GM12878 (cell line): ENCODE measurements at regions not wholly inside any gene's neighbourhood (a gene's known extent, or its start where the extent isn't known, plus 50 kb on each side); places are given as distances from the start of the nearest gene placed in this dataset.

Source experiments
- ATAC-seq: fragments of 200-7000 bp; cut with Tn5 transposase; 3 replicates; pipeline ENCODE4 v1.9.1; 2020; ENCODE audit warnings: mild to moderate bottlenecking, moderate library complexity
- BruUV-seq: library from RNA; stranded (reverse); fragments of 400-500 nt; replicated peaks from 2 replicates; lab custom pipeline; 2021; lab: Mats Ljungman, UMichigan
- CTCF ChIA-PET: fragments of 300-600 bp; sonication (Branson Sonifier 250); formaldehyde crosslinking; extraction: SDS; loops from one replicate; lab custom pipeline; 2021; ENCODE audit warnings: inconsistent platforms; lab: Yijun Ruan, JAX
- POLR2A ChIA-PET: fragments of 350-600 bp; formaldehyde crosslinking; extraction: SDS; loops from one replicate; lab custom pipeline; 2021; ENCODE audit warnings: inconsistent platforms; lab: Charles Lee
- RAD21 ChIA-PET: fragments of 300-600 bp; sonication (Branson Sonifier 250); formaldehyde crosslinking; loops from one replicate; lab custom pipeline; 2023; ENCODE audit warnings: antibody characterized with exemption; ENCODE audit not compliant: unreplicated experiment; lab: Charles Lee
- SMC1A ChIA-PET: fragments of 300-600 bp; sonication (Branson Sonifier 250); formaldehyde crosslinking; loops from one replicate; lab custom pipeline; 2023; ENCODE audit not compliant: unreplicated experiment, uncharacterized antibody; lab: Charles Lee
- DNase-seq: peaks from one replicate; pipeline ENCODE4 v3.0.0-alpha.2; 2011; ENCODE audit warnings: low read depth, low spot score
- FAIRE-seq: peaks from 3 replicates; lab custom pipeline; 2011; peaks lifted over from hg19 to GRCh38; lab: Jason Lieb, UNC
- H2AFZ ChIP-seq: 2 replicates; pipeline ENCODE4 v1.6.0; 2011; ENCODE audit warnings: low read depth, low read length, control low read depth; ENCODE audit not compliant: control insufficient read depth
- H3K27ac ChIP-seq: 2 replicates; pipeline ENCODE4 v1.5.1; 2011; ENCODE audit warnings: control low read depth; ENCODE audit not compliant: control insufficient read depth, insufficient read depth
- H3K27me3 ChIP-seq, 2 experiments: replicated peaks in 1 of 2; 2 replicates each; pipeline versions ENCODE4 v1.6.0 to v1.6.1; 2011; ENCODE audit warnings: low read length in 1 of 2; ENCODE audit not compliant: control insufficient read depth in 2 of 2, insufficient read depth in 2 of 2
- H3K36me3 ChIP-seq, 2 experiments: 2 replicates each; pipeline ENCODE4 v1.5.1; 2011; ENCODE audit warnings: low read length in 1 of 2; ENCODE audit not compliant: control insufficient read depth in 2 of 2, insufficient read depth in 2 of 2
- H3K4me1 ChIP-seq: 2 replicates; pipeline ENCODE4 v1.6.1; 2011; ENCODE audit warnings: mild to moderate bottlenecking, low read length, moderate library complexity, mixed read lengths; ENCODE audit not compliant: control insufficient read depth, insufficient read depth
- H3K4me2 ChIP-seq: 2 replicates; pipeline ENCODE4 v1.6.0; 2011; ENCODE audit warnings: control low read depth; ENCODE audit not compliant: control insufficient read depth, insufficient read depth
- H3K4me3 ChIP-seq: fragments of 200-600 bp; sonication (generic); 2 replicates; pipeline ENCODE4 v1.5.1; 2016
- H3K79me2 ChIP-seq: 2 replicates; pipeline ENCODE4 v1.6.0; 2011; ENCODE audit warnings: low read length; ENCODE audit not compliant: control insufficient read depth, insufficient read depth
- H3K9ac ChIP-seq: 2 replicates; pipeline ENCODE4 v1.8.0; 2011; ENCODE audit warnings: low read length, control low read depth, mixed read lengths; ENCODE audit not compliant: control insufficient read depth, insufficient read depth
- H3K9me3 ChIP-seq: replicated peaks from 3 replicates; pipeline ENCODE4 v1.5.1; 2011; ENCODE audit warnings: mild to moderate bottlenecking, low read length; ENCODE audit not compliant: control insufficient read depth, insufficient read depth
- H4K20me1 ChIP-seq: 2 replicates; pipeline ENCODE4 v1.6.0; 2011; ENCODE audit not compliant: control insufficient read depth, insufficient read depth
- BCL11A ChIP-seq: IDR thresholded peaks from 2 replicates; pipeline ENCODE4 v1.6.1; 2011; ENCODE audit warnings: low read depth, low read length
- BHLHE40 ChIP-seq, 2 experiments: fragments of 450-650 bp in 1 of 2; IDR thresholded peaks; 2 replicates each; pipeline ENCODE4 v1.6.1; 2011 to 2017; ENCODE audit warnings: low read depth in 2 of 2, borderline replicate concordance in 1 of 2, improper control_type of control experiment in 1 of 2, low read length in 1 of 2, mild to moderate bottlenecking in 1 of 2
- IRF4 ChIP-seq: IDR thresholded peaks from 2 replicates; pipeline ENCODE4 v1.6.1; 2011; ENCODE audit warnings: low read depth, low read length
- NRF1 ChIP-seq: conservative IDR thresholded peaks from 2 replicates; pipeline ENCODE4 v1.6.1; 2011; ENCODE audit warnings: mild to moderate bottlenecking, low read depth, low read length, improper control_type of control experiment
- SMARCA5 ChIP-seq: fragments of 450-650 bp; IDR thresholded peaks from 2 replicates; pipeline ENCODE4 v1.6.1; 2017; ENCODE audit warnings: mild to moderate bottlenecking
- SUPT20H ChIP-seq: IDR thresholded peaks from 2 replicates; pipeline ENCODE4 v1.6.1; 2011; ENCODE audit warnings: low read depth, mild to moderate bottlenecking, low read length, moderate library complexity, borderline replicate concordance; ENCODE audit not compliant: control insufficient read depth
- TAF1 ChIP-seq: IDR thresholded peaks from 2 replicates; pipeline ENCODE4 v1.6.1; 2011; ENCODE audit warnings: mild to moderate bottlenecking, low read depth, low read length, borderline replicate concordance
- WGBS: methylation state at CpG from one replicate; pipeline ENCODE4 v1.1.6; 2016; ENCODE audit warnings: low lambda C conversion rate; ENCODE audit not compliant: insufficient replicate concordance, insufficient coverage; ENCODE audit errors: missing lambda C conversion rate; 5-methylcytosine and 5-hydroxymethylcytosine counted together
- in situ Hi-C: fragments of 300-500 bp; cut with MboI; formaldehyde crosslinking; loops from 9 replicates; pipeline ENCODE4 v1.14.3; 2018; ENCODE audit warnings: mixed read lengths
- intact Hi-C: fragments of 100-400 bp; cut with micrococcal nuclease; formaldehyde crosslinking; loops from one replicate; pipeline ENCODE4 v1.14.2; 2022; ENCODE audit not compliant: unreplicated experiment
- TF ChIP-seq, protein P1 (sequence below): fragments of 450-650 bp; IDR thresholded peaks from 2 replicates; pipeline ENCODE4 v1.6.1; 2017; ENCODE audit warnings: mild to moderate bottlenecking
- TF ChIP-seq, protein P2 (sequence below): fragments of 450-650 bp; formaldehyde crosslinking; IDR thresholded peaks from 2 replicates; pipeline ENCODE4 v1.4.0; 2022; ENCODE audit warnings: mild to moderate bottlenecking, moderate library complexity
- TF ChIP-seq, protein P3 (sequence below): fragments of 450-650 bp; IDR thresholded peaks from 2 replicates; pipeline ENCODE4 v1.6.1; 2018; ENCODE audit warnings: mild to moderate bottlenecking, low read depth, moderate library complexity; ENCODE audit not compliant: partially characterized antibody

DNA sequence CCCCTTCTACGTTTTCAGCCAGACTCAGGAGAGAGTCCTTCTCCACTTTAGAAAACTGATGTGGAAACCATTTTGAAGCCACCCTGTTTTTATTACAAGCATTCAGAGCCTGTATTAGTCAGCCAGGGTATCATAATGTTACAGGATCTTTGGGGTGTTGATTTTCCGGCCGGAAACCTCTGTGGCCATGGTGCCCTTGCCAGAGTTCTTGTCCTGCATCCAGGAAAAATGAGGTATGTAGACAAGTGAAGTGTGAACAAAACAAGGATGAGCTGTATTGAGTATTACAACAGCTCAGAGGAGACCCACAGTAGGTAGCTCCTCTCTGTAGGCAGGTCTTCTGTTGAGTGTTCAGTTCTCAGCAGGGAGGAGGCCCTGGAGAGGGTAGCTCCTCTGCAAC lies 241.0 kb upstream of the COPS8 start (continued):
- TF ChIP-seq BHLHE40 (IDR thresholded peaks at IDR 0.05; ENCODE audit: borderline replicate concordance in 1 of 2, low read depth in 2 of 2, low read length in 1 of 2): no peak
- no peak for TF ChIP-seq IRF4
- TF ChIP-seq, protein P1, sequence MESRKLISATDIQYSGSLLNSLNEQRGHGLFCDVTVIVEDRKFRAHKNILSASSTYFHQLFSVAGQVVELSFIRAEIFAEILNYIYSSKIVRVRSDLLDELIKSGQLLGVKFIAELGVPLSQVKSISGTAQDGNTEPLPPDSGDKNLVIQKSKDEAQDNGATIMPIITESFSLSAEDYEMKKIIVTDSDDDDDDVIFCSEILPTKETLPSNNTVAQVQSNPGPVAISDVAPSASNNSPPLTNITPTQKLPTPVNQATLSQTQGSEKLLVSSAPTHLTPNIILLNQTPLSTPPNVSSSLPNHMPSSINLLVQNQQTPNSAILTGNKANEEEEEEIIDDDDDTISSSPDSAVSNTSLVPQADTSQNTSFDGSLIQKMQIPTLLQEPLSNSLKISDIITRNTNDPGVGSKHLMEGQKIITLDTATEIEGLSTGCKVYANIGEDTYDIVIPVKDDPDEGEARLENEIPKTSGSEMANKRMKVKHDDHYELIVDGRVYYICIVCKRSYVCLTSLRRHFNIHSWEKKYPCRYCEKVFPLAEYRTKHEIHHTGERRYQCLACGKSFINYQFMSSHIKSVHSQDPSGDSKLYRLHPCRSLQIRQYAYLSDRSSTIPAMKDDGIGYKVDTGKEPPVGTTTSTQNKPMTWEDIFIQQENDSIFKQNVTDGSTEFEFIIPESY: no peak
- TF ChIP-seq, protein P2, sequence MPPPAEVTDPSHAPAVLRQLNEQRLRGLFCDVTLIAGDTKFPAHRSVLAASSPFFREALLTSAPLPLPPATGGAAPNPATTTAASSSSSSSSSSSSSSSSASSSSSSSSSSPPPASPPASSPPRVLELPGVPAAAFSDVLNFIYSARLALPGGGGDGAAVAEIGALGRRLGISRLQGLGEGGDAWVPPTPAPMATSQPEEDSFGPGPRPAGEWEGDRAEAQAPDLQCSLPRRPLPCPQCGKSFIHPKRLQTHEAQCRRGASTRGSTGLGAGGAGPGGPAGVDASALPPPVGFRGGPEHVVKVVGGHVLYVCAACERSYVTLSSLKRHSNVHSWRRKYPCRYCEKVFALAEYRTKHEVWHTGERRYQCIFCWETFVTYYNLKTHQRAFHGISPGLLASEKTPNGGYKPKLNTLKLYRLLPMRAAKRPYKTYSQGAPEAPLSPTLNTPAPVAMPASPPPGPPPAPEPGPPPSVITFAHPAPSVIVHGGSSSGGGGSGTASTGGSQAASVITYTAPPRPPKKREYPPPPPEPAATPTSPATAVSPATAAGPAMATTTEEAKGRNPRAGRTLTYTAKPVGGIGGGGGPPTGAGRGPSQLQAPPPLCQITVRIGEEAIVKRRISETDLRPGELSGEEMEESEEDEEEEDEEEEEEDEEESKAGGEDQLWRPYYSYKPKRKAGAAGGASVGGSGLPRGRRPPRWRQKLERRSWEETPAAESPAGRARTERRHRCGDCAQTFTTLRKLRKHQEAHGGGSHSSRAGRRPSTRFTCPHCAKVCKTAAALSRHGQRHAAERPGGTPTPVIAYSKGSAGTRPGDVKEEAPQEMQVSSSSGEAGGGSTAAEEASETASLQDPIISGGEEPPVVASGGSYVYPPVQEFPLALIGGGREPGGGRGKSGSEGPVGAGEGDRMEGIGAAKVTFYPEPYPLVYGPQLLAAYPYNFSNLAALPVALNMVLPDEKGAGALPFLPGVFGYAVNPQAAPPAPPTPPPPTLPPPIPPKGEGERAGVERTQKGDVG (CRISPR knock-in tag): no peak
- no peak for TF ChIP-seq SMARCA5
- TF ChIP-seq TAF1: no peak

DNA sequence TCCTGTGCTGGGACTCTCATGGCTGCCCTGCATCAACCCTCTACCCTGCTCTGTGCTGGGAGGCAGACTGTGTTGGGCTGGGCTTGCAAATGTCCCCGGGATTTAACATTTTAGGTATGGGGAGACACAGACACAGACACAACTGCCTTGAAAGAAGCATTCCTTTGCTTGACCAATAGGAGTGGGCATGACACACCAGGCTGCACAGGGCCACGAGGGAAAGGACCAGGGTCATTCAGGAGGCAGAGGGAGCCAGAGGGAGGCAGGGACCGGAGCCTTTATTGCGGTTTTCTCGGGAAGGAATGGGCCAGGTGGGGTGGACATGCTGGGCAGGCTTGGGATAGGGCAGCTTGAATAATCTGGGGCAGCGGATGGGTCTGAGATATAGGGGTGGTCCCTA lies 238.7 kb upstream of the COPS8 start:
- H3K9ac ChIP-seq: no peak overlapping the region
- SMC1A ChIA-PET: no interaction called here
- TF ChIP-seq, protein P3, sequence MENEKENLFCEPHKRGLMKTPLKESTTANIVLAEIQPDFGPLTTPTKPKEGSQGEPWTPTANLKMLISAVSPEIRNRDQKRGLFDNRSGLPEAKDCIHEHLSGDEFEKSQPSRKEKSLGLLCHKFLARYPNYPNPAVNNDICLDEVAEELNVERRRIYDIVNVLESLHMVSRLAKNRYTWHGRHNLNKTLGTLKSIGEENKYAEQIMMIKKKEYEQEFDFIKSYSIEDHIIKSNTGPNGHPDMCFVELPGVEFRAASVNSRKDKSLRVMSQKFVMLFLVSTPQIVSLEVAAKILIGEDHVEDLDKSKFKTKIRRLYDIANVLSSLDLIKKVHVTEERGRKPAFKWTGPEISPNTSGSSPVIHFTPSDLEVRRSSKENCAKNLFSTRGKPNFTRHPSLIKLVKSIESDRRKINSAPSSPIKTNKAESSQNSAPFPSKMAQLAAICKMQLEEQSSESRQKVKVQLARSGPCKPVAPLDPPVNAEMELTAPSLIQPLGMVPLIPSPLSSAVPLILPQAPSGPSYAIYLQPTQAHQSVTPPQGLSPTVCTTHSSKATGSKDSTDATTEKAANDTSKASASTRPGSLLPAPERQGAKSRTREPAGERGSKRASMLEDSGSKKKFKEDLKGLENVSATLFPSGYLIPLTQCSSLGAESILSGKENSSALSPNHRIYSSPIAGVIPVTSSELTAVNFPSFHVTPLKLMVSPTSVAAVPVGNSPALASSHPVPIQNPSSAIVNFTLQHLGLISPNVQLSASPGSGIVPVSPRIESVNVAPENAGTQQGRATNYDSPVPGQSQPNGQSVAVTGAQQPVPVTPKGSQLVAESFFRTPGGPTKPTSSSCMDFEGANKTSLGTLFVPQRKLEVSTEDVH: no peak
- TF ChIP-seq SUPT20H (no peak), BCL11A (no peak), NRF1 (no peak)

More for the DNA sequence above, 238.7 kb upstream of the COPS8 start:
- Histone ChIP-seq H2AFZ (no peak overlapping the region), H3K36me3 (no peaks in the 10 kb centered on the region), H4K20me1 (no peaks in the 10 kb centered on the region), H3K4me2 (no peak overlapping the region), H3K4me3 (no peak overlapping the region), H3K9me3 (no peaks in the 10 kb centered on the region), H3K27me3 (no peaks in the 10 kb centered on the region), H3K79me2 (no peaks in the 10 kb centered on the region), H3K27ac (no peak overlapping the region), H3K4me1 (no peaks in the 10 kb centered on the region)
- DNase-seq: no peak
- no peak for FAIRE-seq
- intact Hi-C loops: no loop called here
- WGBS: 17% methylated on average over 6 of the region's 6 CpGs
- in situ Hi-C loops: no loop called here
- no peak for ATAC-seq
- no TSS peak for BruUV-seq
- CTCF ChIA-PET: no interaction called here
- POLR2A ChIA-PET: no interaction called here
- RAD21 ChIA-PET: no interaction called here
